ENCODE measurements at regions not wholly inside any gene's neighbourhood (a gene's known extent, or its start where the extent isn't known, plus 50 kb on each side); places are given as distances from the start of the nearest gene placed in this dataset.

DNA sequence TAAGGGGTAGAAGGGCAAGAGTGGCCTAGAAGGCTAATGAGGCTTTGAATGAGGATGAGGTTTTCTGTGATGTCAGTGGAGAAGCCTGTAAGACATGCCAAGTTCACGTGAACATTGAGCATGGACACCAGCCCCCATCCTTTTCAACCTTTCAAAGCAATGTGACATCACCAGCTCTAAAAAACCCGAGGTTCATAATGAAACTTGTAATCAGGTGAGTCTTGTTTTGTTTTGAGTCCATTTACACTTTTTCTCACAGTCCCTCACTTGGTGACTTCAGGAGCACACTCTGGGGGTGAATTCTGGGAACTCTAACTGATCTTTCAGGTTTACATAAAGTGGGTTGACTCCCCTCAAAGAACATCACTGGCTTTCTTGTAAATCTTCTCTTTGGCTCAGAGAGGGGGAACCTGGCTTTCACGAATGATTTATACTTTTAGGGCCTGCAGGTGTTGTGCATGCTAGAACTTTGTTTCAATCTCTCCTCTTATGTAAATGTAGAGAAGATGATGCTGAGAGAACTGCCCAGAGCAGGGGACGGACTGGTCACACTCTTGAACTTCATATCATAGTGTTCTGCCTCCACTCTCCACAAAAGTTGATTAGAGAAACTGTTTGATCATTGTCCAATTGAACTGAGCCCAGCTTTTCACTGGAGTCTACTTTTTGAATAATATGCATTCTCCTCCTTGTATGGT, 224.7 kb upstream of the SATB1 start:
- TF ChIP-seq, protein P1, sequence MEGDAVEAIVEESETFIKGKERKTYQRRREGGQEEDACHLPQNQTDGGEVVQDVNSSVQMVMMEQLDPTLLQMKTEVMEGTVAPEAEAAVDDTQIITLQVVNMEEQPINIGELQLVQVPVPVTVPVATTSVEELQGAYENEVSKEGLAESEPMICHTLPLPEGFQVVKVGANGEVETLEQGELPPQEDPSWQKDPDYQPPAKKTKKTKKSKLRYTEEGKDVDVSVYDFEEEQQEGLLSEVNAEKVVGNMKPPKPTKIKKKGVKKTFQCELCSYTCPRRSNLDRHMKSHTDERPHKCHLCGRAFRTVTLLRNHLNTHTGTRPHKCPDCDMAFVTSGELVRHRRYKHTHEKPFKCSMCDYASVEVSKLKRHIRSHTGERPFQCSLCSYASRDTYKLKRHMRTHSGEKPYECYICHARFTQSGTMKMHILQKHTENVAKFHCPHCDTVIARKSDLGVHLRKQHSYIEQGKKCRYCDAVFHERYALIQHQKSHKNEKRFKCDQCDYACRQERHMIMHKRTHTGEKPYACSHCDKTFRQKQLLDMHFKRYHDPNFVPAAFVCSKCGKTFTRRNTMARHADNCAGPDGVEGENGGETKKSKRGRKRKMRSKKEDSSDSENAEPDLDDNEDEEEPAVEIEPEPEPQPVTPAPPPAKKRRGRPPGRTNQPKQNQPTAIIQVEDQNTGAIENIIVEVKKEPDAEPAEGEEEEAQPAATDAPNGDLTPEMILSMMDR (IDR thresholded peaks at IDR 0.05 in 8 of 11, conservative IDR thresholded peaks at IDR 0.05 in 3 of 11), result no peak
- no peak for TF ChIP-seq POLR2A (IDR thresholded peaks at IDR 0.05)
- no peak for TF ChIP-seq POLR2AphosphoS5 (IDR thresholded peaks at IDR 0.05)

Data from spleen (tissue), 7 donors.